Calu3 (cell line): ENCODE measurements at regions not wholly inside any gene's neighbourhood (a gene's known extent, or its start where the extent isn't known, plus 50 kb on each side); places are given as distances from the start of the nearest gene placed in this dataset.
"Not testable (repeated sequence)": the region's sequence is repeated elsewhere in the genome, so short reads cannot be mapped to it uniquely, and the experiment has no call there.

Source experiments
- BruUV-seq: library from RNA; stranded (reverse); fragments of 400-500 nt; replicated peaks from 2 replicates; lab custom pipeline; 2021; lab: Mats Ljungman, UMichigan
- CTCF ChIA-PET: fragments of 300-600 bp; sonication (Branson Sonifier 250); formaldehyde crosslinking; loops from one replicate; lab custom pipeline; 2022; ENCODE audit warnings: antibody characterized with exemption; lab: Charles Lee
- DNase-seq: peaks from one replicate; pipeline ENCODE4 v3.0.0; 2022
- H3K27ac Mint-ChIP-seq: one replicate; pipeline ENCODE4 v1.8.0; 2022; ENCODE audit warnings: mixed read lengths; ENCODE audit not compliant: unreplicated experiment
- H3K27me3 Mint-ChIP-seq: one replicate; pipeline ENCODE4 v1.8.0; 2022; ENCODE audit warnings: mixed read lengths; ENCODE audit not compliant: unreplicated experiment
- H3K36me3 Mint-ChIP-seq: one replicate; pipeline ENCODE4 v1.8.0; 2022; ENCODE audit warnings: mild to moderate bottlenecking, moderate library complexity, mixed read lengths; ENCODE audit not compliant: insufficient read depth, unreplicated experiment
- H3K4me1 Mint-ChIP-seq: one replicate; pipeline ENCODE4 v1.8.0; 2022; ENCODE audit warnings: mild to moderate bottlenecking, low read depth, mixed read lengths; ENCODE audit not compliant: unreplicated experiment
- H3K4me3 Mint-ChIP-seq: one replicate; pipeline ENCODE4 v1.8.0; 2022; ENCODE audit warnings: mild to moderate bottlenecking, low read depth, moderate library complexity, mixed read lengths; ENCODE audit not compliant: unreplicated experiment
- H3K9me3 Mint-ChIP-seq: one replicate; pipeline ENCODE4 v1.8.0; 2022; ENCODE audit warnings: low read depth, mixed read lengths; ENCODE audit not compliant: unreplicated experiment
- CTCF ChIP-seq: fragments of 200-600 bp; IDR thresholded peaks from one replicate; pipeline ENCODE4 v1.8.0; 2022; ENCODE audit warnings: antibody characterized with exemption; ENCODE audit not compliant: unreplicated experiment
- intact Hi-C: fragments of 100-400 bp; cut with micrococcal nuclease; formaldehyde crosslinking; loops from one replicate; pipeline ENCODE4 v1.10.0; 2022; ENCODE audit not compliant: unreplicated experiment

- no peak overlapping the region for H3K4me3 Mint-ChIP-seq
- DNase-seq: no peak
- H3K36me3 Mint-ChIP-seq: no peaks in the 10 kb centered on the region
- TF ChIP-seq CTCF: no peak
- CTCF ChIA-PET: no interaction called here
- H3K27ac Mint-ChIP-seq: no peak overlapping the region
- no TSS peak for BruUV-seq
- peaks cover 6% of the 10 kb centered on the region for H3K9me3 Mint-ChIP-seq
- peaks cover 49% of the 10 kb centered on the region for H3K27me3 Mint-ChIP-seq
- intact Hi-C loops: no loop called here
- H3K4me1 Mint-ChIP-seq: peaks cover 2% of the 10 kb centered on the region
Observed at GRCh38 chr2:129918604-129919003, 60.9 kb upstream of the RAB6C start.

- intact Hi-C loops: loop anchor here (10.0 kb wide), 1 partner anchor 148 kb away; no protein-coding TSS in a partner anchor
- no peak for TF ChIP-seq CTCF
- no peak overlapping the region for H3K4me3 Mint-ChIP-seq
- DNase-seq: no peak
- peaks cover 7% of the 10 kb centered on the region for H3K4me1 Mint-ChIP-seq
- no TSS peak for BruUV-seq
- no peaks in the 10 kb centered on the region for H3K36me3 Mint-ChIP-seq
- CTCF ChIA-PET: interaction anchor here (0.6 kb wide), 1 partner anchor 1697 kb away, joined by 3 read pairs; no protein-coding TSS in a partner anchor
- H3K9me3 Mint-ChIP-seq: peaks cover 6% of the 10 kb centered on the region
- no peak overlapping the region for H3K27ac Mint-ChIP-seq
- peaks cover 46% of the 10 kb centered on the region for H3K27me3 Mint-ChIP-seq
Observed at GRCh38 chr2:129922571-129923264, 56.7 kb upstream of the RAB6C start.

GRCh38 chr2:129923265-129924091 is 56.0 kb upstream of the RAB6C start:
- CTCF ChIA-PET: interaction anchor here (0.5 to 1.0 kb wide), 4 partner anchors 258 to 1958 kb away, joined by 3 read pairs; partner anchors contain the start of gene SMPD4
- H3K9me3 Mint-ChIP-seq: peaks cover 3% of the 10 kb centered on the region
- peak; percentile 12 for TF ChIP-seq CTCF
- peaks cover 7% of the 10 kb centered on the region for H3K4me1 Mint-ChIP-seq
- peaks cover 43% of the 10 kb centered on the region for H3K27me3 Mint-ChIP-seq
- BruUV-seq: no TSS peak
- peak overlapping the region; percentile 30 for H3K4me3 Mint-ChIP-seq
- no peak overlapping the region for H3K27ac Mint-ChIP-seq
- H3K36me3 Mint-ChIP-seq: no peaks in the 10 kb centered on the region
- intact Hi-C loops: loop anchor here (10.0 kb wide), 1 partner anchor 149 kb away; no protein-coding TSS in a partner anchor
- DNase-seq: peak; percentile 47

- not testable (repeated sequence) for H3K36me3 Mint-ChIP-seq, H3K9me3 Mint-ChIP-seq, H3K27ac Mint-ChIP-seq, H3K4me1 Mint-ChIP-seq, BruUV-seq, DNase-seq
- CTCF ChIA-PET: interaction anchor here (0.5 to 1.0 kb wide), 3 partner anchors 257 to 1959 kb away, joined by 3 read pairs; partner anchors contain the start of gene SMPD4
- peaks cover 42% of the 10 kb centered on the region for H3K27me3 Mint-ChIP-seq
- peak overlapping the region; percentile 30 for H3K4me3 Mint-ChIP-seq
- intact Hi-C loops: loop anchor here (10.0 kb wide), 1 partner anchor 149 kb away; no protein-coding TSS in a partner anchor
Observed at GRCh38 chr2:129924115-129924514, 55.4 kb upstream of the RAB6C start.
